ENCODE measurements at regions not wholly inside any gene's neighbourhood (a gene's known extent, or its start where the extent isn't known, plus 50 kb on each side); places are given as distances from the start of the nearest gene placed in this dataset.

GRCh38 chr10:47112612-47113011 lies 187.4 kb upstream of the GDF10 start:
- no peak overlapping the region for H3K4me3 ChIP-seq (ENCODE audit: low read depth, low read length)
- TF ChIP-seq CTCF (IDR thresholded peaks at IDR 0.05; ENCODE audit: borderline replicate concordance, insufficient read depth, low read depth, low read length): no peak

DNA sequence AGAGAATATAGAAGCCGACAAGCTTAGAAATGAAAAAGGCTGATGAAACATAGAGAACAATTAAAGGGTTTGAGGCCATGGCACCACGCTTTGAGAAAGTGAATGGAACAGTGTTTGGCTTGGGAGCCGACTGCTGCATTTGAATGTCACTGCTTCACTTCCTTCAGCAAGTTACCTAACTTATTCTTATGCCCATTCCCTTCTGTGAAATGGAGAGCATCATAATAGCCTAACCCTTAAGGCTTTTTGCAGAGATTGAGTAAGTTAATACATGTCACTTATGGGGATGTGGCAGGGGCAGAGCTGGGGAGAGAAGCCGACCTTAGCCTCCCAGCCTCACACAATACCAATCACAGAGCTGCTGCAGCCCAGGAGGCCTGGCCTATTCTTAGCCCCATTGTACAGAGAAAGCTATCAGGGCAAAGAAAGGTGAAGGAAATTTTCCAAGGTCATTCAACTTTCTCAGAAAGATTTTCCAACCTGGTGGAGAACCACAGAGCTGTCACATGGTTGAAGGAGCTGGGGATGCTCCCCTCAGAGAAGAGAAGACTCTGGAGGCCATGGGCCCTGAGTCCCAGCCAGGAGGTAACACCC lies 186.0 kb upstream of the GDF10 start:
- no peak for TF ChIP-seq CTCF (IDR thresholded peaks at IDR 0.05; ENCODE audit: borderline replicate concordance, insufficient read depth, low read depth, low read length)
- no peak overlapping the region for H3K4me3 ChIP-seq (ENCODE audit: low read depth, low read length)

DNA sequence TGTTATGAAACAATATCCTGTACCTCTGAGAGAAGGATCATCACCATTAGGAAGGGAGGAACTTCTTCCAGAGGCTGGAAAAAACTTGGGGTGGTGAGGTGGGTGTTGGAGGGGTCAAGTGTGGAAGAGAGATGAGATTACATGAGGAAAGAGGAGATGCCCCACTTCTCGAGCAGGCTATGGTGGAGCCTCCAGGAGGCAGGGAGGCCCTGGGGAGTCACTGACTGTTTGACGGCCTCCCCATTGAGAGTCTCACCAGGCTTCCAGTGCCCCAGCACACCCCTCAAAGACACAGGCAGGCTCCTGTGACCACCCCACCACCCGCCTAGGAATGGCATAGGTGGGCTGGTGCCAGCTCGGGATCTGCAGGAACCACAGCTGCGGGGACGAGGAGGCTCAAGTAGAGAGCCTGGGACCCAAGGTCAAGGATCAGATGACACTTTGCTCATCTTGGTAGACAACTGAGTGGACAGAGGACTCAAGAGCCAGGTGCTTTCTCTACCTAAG lies 185.3 kb upstream of the GDF10 start:
- no peak for TF ChIP-seq CTCF (IDR thresholded peaks at IDR 0.05; ENCODE audit: borderline replicate concordance, insufficient read depth, low read depth, low read length)
- no peak overlapping the region for H3K4me3 ChIP-seq (ENCODE audit: low read depth, low read length)

- TF ChIP-seq CTCF (IDR thresholded peaks at IDR 0.05; ENCODE audit: borderline replicate concordance, insufficient read depth, low read depth, low read length): no peak
- no peak overlapping the region for H3K4me3 ChIP-seq (ENCODE audit: low read depth, low read length)
These were observed 184.7 kb upstream of the GDF10 start for GRCh38 chr10:47115322-47115721.

DNA sequence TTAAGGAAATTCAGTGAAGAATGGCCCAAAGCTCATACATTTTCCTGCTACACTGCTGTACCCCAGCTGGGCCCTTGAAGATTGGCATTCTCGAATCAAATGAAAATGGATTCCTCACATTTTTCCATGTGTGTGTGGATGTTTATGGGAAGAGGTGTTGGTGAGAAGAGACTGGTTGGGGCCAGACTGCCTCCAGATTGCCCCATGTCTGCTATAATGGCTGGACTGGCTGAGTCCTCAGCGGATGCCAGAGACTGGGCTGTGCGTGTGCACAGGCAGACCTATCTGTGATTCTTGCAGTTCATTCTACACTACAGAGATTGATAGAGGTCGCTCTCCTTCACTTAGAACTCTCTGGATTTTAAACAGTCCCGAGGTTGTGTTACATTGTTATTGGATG lies 183.6 kb upstream of the GDF10 start:
- no peak for TF ChIP-seq CTCF (IDR thresholded peaks at IDR 0.05; ENCODE audit: borderline replicate concordance, insufficient read depth, low read depth, low read length)
- H3K4me3 ChIP-seq (ENCODE audit: low read depth, low read length): no peak overlapping the region

DNA sequence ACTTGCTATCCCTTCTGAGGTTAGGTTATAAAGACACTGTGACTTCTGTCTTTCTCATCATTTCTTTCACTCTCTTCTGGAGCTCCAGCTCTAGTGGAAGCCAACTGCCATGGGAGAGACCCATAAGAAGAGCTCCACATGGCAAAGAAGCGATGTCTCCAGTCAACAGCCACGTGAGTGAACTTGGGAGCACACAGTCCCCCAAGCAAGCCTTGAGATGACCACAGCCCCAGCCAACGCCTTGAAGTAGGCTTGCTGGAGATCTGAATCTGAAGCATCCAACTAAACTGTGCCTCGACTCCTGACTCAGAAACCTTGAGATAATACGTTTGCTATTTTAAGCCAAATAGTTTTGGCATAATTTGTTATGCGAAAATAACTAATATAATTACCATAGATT lies 181.7 kb upstream of the GDF10 start:
- no peak overlapping the region for H3K4me3 ChIP-seq (ENCODE audit: low read depth, low read length)
- no peak for TF ChIP-seq CTCF (IDR thresholded peaks at IDR 0.05; ENCODE audit: borderline replicate concordance, insufficient read depth, low read depth, low read length)

- TF ChIP-seq CTCF (IDR thresholded peaks at IDR 0.05; ENCODE audit: borderline replicate concordance, insufficient read depth, low read depth, low read length): no peak
- no peak overlapping the region for H3K4me3 ChIP-seq (ENCODE audit: low read depth, low read length)
These were observed 178.7 kb upstream of the GDF10 start for GRCh38 chr10:47121336-47121735.
